ENCODE measurements at regions not wholly inside any gene's neighbourhood (a gene's known extent, or its start where the extent isn't known, plus 50 kb on each side); places are given as distances from the start of the nearest gene placed in this dataset.

GRCh38 chr9:32698706-32699277 lies 63.3 kb upstream of the TAF1L start:
- H3K9me2 ChIP-seq (ENCODE audit: insufficient read depth): no peaks in the 10 kb centered on the region
- H3K27me3 ChIP-seq (ENCODE audit: insufficient read depth, low read depth): no peaks in the 10 kb centered on the region
- no peak overlapping the region for H2AFZ ChIP-seq
- peak overlapping the region; percentile 79 for H3K27ac ChIP-seq
- peak overlapping the region; percentile 67 for H3K4me2 ChIP-seq
- no peaks in the 10 kb centered on the region for H3K79me2 ChIP-seq (ENCODE audit: low read depth)
- CTCF ChIA-PET: no interaction called here
- H4K20me1 ChIP-seq (ENCODE audit: insufficient read depth): no peaks in the 10 kb centered on the region
- no peak overlapping the region for H3K4me3 ChIP-seq
- peak; percentile 48 to 85 for DNase-seq
- POLR2A ChIA-PET (ENCODE audit: unreplicated experiment): no interaction called here
- peaks cover 45% of the 10 kb centered on the region for H3K4me1 ChIP-seq (replicated peaks; ENCODE audit: insufficient read depth)
- intact Hi-C loops (cut with micrococcal nuclease; ENCODE audit: unreplicated experiment): loop anchor here (1.0 kb wide), 1 partner anchor 54 kb away; no protein-coding TSS in a partner anchor
- no peak for TF ChIP-seq EZH2 (IDR thresholded peaks at IDR 0.05; ENCODE audit: low read depth)
- TF ChIP-seq, protein P1, sequence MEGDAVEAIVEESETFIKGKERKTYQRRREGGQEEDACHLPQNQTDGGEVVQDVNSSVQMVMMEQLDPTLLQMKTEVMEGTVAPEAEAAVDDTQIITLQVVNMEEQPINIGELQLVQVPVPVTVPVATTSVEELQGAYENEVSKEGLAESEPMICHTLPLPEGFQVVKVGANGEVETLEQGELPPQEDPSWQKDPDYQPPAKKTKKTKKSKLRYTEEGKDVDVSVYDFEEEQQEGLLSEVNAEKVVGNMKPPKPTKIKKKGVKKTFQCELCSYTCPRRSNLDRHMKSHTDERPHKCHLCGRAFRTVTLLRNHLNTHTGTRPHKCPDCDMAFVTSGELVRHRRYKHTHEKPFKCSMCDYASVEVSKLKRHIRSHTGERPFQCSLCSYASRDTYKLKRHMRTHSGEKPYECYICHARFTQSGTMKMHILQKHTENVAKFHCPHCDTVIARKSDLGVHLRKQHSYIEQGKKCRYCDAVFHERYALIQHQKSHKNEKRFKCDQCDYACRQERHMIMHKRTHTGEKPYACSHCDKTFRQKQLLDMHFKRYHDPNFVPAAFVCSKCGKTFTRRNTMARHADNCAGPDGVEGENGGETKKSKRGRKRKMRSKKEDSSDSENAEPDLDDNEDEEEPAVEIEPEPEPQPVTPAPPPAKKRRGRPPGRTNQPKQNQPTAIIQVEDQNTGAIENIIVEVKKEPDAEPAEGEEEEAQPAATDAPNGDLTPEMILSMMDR (conservative IDR thresholded peaks at IDR 0.05): no peak
- no peaks in the 10 kb centered on the region for H3K9me3 ChIP-seq (ENCODE audit: insufficient read depth, low read depth)
- peaks cover 11% of the 10 kb centered on the region; the same call in 1 of the 2 replicates for H3F3A ChIP-seq (ENCODE audit: insufficient read depth, low read depth)
- H3K36me3 ChIP-seq (ENCODE audit: low read depth): no peaks in the 10 kb centered on the region
- BruUV-seq (replicated peaks): no TSS peak

GRCh38 chr9:32701321-32702022 lies 66.0 kb upstream of the TAF1L start:
- Histone ChIP-seq H3K4me2 (no peak overlapping the region), H3K9me2 (ENCODE audit: insufficient read depth) (no peaks in the 10 kb centered on the region), H3K36me3 (ENCODE audit: low read depth) (no peaks in the 10 kb centered on the region), H3K27ac (0 out of 2 replicates have a peak overlapping the region, but pooled peaks have one; percentile 12), H3F3A (ENCODE audit: insufficient read depth, low read depth) (peaks cover 20% of the 10 kb centered on the region; the same call in 1 of the 2 replicates), H3K79me2 (ENCODE audit: low read depth) (no peaks in the 10 kb centered on the region), H3K4me3 (no peak overlapping the region), H2AFZ (no peak overlapping the region), H3K4me1 (replicated peaks; ENCODE audit: insufficient read depth) (peaks cover 59% of the 10 kb centered on the region), H4K20me1 (ENCODE audit: insufficient read depth) (no peaks in the 10 kb centered on the region), H3K27me3 (ENCODE audit: insufficient read depth, low read depth) (no peaks in the 10 kb centered on the region), H3K9me3 (ENCODE audit: insufficient read depth, low read depth) (no peaks in the 10 kb centered on the region)
- CTCF ChIA-PET: no interaction called here
- no TSS peak for BruUV-seq (replicated peaks)
- TF ChIP-seq, protein P1 (conservative IDR thresholded peaks at IDR 0.05): no peak
- no peak for TF ChIP-seq EZH2 (IDR thresholded peaks at IDR 0.05; ENCODE audit: low read depth)
- intact Hi-C loops (cut with micrococcal nuclease; ENCODE audit: unreplicated experiment): loop anchor here (10.0 kb wide), 1 partner anchor 117 kb away; no protein-coding TSS in a partner anchor
- DNase-seq: peak; percentile 1 to 70
- POLR2A ChIA-PET (ENCODE audit: unreplicated experiment): no interaction called here

- intact Hi-C loops (cut with micrococcal nuclease; ENCODE audit: unreplicated experiment): loop anchor here (10.0 kb wide), 1 partner anchor 119 kb away; no protein-coding TSS in a partner anchor
- POLR2A ChIA-PET (ENCODE audit: unreplicated experiment): no interaction called here
- no peak for DNase-seq
Measured at GRCh38 chr9:32703635-32704034, 68.2 kb upstream of the TAF1L start.

More at GRCh38 chr9:32703635-32704034, 68.2 kb upstream of the TAF1L start:
- Histone ChIP-seq H2AFZ (no peak overlapping the region), H3K9me2 (ENCODE audit: insufficient read depth) (no peaks in the 10 kb centered on the region), H3K4me1 (replicated peaks; ENCODE audit: insufficient read depth) (peaks cover 56% of the 10 kb centered on the region), H3K79me2 (ENCODE audit: low read depth) (no peaks in the 10 kb centered on the region), H3F3A (ENCODE audit: insufficient read depth, low read depth) (peaks cover 20% of the 10 kb centered on the region; the same call in 1 of the 2 replicates), H4K20me1 (ENCODE audit: insufficient read depth) (no peaks in the 10 kb centered on the region), H3K27ac (no peak overlapping the region), H3K9me3 (ENCODE audit: insufficient read depth, low read depth) (no peaks in the 10 kb centered on the region), H3K4me3 (no peak overlapping the region), H3K4me2 (no peak overlapping the region), H3K27me3 (ENCODE audit: insufficient read depth, low read depth) (no peaks in the 10 kb centered on the region), H3K36me3 (ENCODE audit: low read depth) (no peaks in the 10 kb centered on the region)
- TF ChIP-seq, protein P1 (conservative IDR thresholded peaks at IDR 0.05): peak; percentile 16; the same call in 1 of the 2 replicates
- TF ChIP-seq EZH2 (IDR thresholded peaks at IDR 0.05; ENCODE audit: low read depth): no peak
- no TSS peak for BruUV-seq (replicated peaks)
- CTCF ChIA-PET: no interaction called here

All from PC-9 (cell line).